Inflammatory macrophage treated with lipopolysaccharide for 4 hours (primary cell): ENCODE measurements at regions not wholly inside any gene's neighbourhood (a gene's known extent, or its start where the extent isn't known, plus 50 kb on each side); places are given as distances from the start of the nearest gene placed in this dataset.

Experiments used
- DNase-seq: peaks from one replicate; pipeline ENCODE4 v3.0.0-alpha.2; 2020

DNA sequence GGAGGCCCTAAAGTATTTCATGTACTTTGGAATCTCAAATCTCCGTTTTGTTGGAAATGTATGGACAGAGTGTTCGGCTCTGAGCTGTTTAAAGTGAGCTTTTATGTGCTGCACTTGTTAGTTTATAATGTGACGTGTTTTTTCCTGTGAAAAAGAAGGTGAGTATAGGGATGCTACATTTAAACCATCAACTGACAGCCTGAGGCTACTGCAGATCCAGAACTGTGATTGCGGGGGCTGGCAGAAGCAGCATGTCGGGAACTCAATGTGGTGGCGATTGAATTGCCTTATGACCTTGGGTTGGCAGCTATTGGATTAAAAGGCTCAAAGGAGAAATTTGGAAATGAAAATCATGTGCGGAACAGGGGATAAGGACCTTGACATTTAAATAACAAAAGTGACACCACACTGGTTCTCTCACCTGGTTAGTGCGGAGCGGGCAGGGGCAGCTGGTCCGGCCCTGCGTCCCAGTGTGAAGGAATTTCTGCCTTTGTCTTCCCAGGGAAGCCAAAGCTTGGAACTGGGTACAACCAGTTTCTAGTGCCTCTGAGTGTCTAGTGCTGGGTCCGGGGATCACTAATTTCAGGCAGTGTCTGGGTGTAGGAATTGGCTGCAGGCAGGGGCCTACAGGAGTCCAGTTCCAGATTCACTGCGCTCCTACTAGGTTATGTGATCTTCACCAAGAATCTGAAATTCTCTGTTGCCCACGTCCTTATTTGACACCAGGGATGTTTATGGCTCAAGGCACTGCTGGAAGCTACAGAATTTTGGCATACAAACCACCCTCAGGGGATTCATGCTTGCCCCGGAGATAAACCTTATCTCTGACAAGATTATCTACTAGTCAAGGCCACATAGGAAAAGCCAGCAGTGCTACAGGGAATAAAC, 120.7 kb upstream of the ERCC6L2 start:
- DNase-seq: no peak

DNA sequence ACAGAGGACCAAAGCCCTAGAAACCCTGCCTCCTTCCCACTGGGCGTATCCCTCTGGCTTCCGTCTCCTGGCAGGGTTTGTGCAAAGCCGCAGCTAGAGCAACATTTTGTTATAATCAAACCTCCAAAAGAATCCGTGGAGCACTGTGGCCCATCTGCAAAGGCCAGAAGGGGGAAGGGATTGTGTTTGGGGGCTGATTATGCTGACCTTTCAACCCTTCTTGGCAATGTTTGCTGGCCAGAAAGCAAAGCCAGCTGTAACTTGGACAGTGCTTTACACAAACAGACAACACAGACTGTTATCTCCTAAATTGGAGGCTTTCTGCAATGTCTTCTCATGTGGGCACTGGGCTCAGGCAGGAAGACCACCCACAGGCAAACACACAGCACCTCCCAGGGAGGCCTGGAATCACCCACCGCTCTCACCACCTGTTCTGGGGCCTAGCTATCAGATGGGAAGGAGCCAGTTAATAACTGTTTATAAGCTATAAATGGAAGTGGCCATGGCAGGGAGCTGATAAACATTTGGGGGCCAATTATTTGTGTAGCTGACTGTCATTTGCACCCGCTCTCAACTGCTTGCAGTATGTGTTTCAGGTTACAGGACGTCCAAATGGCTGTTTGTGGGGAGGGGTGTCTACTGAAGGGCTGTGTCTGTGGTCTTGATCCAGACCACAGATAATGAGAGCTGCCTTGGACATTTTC, 121.6 kb upstream of the ERCC6L2 start:
- DNase-seq: no peak

DNA sequence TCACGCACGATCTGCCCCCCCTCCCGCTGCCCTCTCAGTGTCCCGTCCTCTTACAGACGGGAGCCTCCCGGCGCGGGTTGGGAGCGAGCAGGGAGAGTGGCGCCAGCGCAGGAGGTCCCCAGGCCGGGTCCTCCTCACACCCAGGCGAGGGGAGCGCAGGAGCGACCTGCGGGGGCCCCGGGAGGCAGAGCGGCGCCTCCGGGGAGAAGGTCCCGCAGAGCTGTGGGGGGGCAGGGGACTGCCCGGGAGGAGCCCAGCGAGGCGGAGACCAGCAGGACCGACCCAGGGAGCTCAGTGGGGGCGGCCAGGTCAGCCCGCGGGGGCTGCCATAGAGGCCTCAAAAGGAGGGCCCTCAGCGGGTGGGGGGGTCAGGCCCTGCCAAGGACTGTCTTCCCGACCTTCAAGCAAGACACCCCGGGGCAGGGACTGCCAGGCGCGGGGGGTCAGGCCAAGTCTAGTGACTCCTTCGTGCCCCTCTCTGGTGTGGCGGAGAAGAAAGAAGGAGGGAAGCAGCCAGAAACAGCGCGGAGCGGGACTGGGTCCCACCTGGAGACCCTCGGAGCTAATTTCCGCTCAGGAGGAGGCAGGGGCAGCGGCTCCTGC, 123.3 kb upstream of the ERCC6L2 start:
- DNase-seq: no peak

DNA sequence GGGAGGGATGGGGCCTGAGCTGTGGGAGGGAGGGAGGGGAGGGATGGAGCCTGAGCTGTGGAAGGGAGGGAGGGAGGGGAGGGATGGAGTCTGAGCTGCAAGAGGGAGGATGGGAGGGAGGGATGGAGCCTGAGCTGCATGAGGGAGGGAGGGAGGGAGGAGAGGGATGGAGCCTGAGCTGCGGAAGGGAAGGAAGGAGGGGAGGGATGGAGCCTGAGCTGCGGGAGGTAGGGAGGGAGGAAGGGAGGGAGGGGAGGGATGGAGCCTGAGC, 124.0 kb upstream of the ERCC6L2 start:
- DNase-seq: no peak

DNA sequence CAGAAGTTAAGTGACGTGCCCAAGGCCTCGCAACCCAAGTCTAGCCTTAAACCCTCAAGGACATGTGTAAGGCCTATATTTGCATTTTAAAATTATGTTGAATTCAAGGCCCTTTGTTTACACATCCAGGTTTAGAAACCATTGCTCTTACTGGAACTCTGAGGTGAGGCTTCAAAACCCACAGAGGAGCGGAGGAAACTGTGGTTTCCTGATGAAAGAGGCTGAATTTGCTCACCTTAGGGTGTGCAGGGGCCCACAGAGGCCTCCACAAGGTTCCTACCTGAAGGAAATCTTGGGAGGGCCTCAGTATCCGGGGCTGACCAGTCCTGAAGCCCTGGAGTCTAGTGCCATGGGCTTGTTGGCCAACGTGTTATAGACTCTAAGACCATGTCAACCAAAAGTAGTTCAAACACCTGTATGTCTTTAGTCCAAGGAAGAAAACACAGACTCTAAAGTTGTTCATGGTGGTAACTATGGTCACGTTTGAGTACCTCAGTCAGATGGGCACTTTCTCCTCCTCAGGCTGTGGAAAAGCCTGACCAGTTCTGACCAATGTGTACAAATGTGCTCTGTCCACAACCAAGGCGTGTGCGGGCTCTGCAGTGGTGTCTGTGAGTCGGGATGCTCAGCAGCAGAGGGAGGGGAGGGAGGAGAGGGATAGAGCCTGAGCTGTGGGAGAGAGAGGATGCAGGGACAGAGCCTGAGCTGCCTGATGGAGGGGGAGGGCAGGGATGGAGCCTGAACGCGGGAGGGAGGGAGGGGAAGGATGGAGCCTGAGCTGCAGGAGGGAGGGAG, 124.6 kb upstream of the ERCC6L2 start:
- DNase-seq: no peak

DNA sequence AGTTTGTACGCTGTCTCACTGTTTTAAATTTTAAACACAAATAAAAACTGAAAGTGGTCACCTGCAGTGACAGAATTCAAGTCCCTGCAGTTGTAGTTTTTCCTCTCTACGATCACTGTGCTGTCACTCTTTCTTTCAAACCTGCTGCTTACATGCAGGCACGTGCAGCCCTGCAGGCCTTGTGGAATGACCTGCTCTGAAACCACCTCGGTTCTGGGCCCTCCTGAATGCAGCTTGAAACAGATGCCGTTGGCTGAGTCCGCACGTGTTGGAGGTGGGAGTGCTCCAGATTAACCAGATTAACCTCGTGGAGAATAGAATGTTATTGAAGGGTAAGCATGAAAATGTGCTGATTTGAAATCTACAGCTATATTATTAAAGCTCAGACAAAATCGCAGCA, 126.0 kb upstream of the ERCC6L2 start:
- no peak for DNase-seq

DNA sequence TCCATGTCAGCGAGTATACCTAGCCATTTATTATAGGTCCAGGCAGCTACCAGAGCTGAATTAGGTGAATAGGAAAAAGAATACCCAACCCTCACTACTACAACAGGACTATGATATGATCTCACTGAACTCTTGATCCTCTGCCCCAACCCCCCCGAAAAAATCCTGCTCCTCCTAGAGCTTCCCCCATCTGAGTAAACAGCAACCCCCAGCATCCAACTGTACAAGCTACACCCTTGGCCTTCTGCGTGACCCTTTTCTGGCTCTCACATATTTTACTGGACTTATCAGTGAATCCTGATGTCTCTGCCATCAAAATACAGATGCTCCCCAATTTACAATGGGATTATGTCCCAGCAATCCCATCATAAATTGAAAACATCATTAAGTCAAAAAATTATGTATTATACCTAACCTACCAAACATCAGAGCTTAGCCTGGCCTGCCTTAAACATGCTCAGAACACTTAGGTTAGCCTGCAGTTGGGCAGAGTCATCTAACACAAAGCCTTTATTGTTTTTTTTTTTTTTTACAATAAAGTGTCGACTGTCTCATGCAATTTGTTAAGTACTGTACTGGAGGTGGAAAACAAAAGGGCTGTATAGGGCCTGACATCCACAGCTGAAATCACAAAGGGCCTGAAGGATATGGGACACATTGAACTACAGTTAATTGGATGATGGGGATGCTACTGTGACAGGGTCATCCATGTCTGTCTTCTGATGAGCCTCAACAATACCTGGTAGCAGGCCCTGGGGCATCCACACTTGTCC, 128.9 kb upstream of the ERCC6L2 start:
- DNase-seq: no peak

DNA sequence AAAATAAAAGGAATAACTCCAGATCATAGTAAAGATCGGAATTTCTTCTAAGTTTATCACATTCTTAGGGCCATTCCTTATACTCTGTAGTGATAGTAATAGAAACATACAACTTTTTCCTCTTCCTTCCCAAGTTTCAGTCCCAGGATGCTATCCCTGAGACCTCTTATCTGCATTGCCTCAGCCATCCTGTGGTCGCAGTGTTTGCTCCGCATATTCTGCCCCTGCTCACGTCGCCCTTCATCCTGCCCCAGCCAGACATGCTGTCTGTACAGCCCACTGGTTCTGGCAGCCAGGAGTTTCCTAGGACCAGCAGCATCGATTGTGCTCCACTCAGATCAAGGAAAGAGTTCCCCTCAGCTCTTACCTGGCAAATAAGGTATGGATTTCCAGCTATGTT, 132.7 kb upstream of the ERCC6L2 start:
- no peak for DNase-seq

DNA sequence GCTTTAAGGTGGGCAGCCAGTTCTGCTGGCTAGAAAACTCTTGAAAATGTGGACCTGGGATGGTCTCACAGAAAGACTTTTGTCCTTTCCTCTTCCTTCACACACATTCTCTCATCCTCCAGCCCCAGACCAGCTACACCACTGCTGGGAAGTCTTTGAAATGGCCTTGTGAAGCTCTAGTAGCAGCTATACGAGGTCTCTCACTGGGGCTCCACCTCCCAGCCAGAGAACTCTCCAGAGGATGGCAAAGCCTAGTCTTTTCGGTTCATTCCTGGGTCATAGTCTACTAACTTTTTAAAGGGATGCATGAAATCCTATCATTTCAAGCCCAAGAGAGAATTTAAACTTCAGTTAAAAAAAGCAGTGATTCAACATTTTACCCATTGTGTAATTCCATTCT, 133.9 kb upstream of the ERCC6L2 start:
- no peak for DNase-seq

DNA sequence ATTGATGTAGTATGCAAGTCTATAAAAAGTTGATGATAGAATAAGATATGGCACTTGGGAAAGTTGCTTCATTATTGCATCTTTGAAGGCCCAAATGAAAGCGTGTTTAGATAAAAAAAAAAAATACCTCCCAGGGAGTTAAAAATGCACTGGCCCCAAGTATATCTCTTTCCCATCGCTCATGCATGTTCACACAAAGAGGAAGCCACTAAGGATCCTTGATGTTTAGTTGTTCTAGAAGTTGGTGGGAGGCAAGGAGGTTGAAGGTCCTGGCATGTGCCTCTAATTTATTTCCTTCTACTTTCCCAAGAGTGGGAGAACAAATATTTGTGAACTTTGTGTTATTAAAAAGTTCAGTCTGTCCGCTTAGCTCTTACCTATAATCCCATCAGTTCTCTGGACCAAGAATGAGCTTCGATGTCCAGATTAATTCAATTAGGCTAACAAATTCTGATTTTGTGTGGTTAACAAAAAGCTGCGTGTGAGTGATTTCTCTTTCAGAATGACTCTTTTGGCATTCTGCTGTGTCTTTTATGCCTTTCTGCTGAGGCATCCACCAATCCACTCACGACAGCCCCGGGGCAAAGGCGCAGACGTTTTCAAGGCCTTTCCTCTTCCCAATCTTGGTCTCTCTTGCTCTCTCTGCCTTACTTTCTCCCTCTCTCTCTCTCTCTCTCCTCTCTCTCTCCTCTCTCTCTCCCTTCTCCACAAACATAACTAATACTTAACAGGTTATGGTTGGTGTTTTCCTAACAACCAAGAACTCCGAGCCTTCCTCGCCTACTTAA, 135.1 kb upstream of the ERCC6L2 start:
- no peak for DNase-seq

DNA sequence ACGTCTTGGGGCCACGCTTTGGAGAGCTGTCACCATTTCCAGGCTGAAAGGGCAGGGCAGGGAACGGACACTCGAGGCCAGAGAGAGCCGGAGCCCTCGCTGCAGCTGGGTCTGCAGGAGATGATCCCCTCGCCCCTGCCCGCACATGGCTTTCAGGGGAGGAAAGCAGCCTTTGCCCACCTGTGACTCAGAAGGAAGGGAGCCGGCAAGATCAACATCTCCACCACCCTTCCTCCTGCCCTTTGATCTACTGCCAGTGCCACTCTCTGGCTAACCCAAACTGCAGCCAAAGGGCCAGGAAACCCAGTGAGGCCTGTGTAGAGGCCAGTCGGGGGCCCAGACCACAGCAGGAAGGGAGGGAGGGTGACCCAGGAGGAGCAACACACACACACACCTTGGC, 137.1 kb upstream of the ERCC6L2 start:
- DNase-seq: no peak

DNA sequence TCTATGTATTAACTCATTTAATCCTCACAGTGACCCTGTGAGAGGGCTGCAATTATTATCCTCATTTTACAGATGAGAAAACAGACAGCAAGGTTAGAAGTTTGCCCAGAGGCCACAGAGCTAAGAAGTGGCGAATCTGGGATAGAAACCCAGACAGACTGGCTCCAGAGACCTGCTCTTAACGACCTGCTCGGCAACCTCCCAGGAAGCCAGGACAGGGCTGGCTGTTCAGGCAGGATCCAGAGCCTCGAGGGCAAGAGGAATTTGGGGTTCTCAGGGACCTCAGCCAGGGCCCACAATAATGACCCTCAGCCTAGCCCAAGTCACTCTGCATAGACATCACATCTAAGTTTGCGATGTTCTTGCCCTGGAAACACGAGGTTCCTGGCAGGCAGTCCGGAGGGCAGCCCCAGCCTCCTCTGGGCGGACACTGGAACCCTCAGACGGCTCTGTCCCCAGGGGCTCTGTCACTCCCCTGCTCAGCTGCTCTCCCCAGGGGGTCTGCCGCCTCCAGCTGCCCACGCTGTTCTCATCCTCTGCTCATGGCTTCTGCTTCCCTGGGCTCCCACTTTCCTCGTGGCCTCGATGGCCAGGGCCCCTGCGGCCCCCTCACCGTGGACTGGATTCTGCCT, 138.5 kb upstream of the ERCC6L2 start:
- DNase-seq: no peak

DNA sequence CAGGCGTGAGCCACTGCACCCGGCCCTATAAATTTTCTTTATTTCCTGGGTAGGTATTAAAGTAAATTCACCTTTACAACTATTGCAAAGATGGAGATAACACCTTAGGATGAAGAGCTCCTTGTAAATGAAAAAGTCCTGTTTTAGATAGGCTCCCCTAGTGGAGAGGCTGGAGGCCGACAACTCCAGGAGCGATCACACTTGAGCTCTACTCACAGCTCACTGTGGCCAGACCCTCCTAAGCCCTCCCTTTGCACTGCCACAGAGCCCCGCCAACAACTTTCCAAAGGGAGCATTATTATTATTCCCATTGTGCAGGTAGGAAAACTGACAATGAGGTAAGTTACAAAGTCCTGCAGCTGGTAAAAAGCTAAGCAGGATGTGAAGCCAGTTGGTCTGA, 139.1 kb upstream of the ERCC6L2 start:
- no peak for DNase-seq

DNA sequence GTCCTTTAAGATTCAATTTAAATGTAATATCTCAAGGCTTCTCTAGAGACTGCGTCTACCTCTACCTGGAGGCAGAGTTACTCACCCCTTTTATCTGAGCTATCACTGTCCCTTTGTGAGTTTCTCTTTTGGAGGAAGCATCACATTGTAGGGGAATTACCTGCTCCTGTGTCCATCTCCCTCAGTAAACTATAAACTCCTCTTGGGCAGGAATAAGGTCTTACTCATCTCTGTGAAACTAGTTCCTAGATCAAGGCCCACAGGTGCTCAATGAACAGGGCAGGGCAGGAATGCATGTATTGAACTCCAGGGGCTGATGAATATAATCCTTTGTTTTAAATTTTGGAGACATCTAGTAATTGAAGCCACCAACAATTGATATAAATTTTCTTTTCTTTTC, 139.8 kb upstream of the ERCC6L2 start:
- no peak for DNase-seq

DNA sequence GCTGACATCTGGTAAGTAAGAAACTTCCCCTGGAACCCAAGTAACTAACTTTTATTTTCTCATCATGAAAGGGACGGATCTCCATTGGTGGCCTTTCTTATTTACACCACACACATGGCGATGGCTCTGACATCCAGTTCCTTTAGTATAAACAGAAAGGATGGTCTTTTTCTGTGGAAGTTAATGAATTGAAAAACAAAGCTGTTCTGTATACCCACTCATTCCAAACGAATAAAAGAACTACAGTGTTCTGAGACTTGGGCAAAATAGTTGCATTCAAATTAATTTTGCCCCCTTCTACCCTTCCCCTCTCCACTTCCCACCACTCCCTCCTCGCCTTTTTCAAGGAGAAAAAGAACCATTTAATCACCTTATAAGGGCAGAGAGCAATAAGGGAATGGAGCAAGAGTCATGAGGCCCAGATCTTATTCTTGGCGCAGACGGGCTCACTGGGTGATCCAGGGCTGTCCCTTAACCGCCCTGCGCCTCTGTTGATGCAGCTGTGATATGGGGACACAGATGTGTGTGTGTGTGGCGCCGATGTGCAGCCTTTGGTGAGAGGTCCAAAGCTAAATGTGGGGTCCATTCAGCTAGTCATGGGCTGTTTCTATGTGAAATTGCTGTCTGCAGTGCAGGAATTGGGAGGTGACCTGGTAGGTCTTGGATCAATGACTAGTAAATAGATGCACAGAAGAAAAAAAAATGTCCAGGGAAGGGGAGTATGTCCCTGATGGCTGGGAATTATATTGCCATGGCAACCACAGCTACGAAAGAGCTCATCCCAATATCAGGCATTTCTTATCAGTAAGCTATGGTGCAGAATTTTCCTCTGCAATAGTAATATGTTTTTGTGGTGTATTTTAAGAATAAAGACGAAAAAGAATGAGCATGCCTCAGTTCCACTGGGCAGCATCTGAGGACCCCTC, 141.5 kb upstream of the ERCC6L2 start:
- DNase-seq: no peak

DNA sequence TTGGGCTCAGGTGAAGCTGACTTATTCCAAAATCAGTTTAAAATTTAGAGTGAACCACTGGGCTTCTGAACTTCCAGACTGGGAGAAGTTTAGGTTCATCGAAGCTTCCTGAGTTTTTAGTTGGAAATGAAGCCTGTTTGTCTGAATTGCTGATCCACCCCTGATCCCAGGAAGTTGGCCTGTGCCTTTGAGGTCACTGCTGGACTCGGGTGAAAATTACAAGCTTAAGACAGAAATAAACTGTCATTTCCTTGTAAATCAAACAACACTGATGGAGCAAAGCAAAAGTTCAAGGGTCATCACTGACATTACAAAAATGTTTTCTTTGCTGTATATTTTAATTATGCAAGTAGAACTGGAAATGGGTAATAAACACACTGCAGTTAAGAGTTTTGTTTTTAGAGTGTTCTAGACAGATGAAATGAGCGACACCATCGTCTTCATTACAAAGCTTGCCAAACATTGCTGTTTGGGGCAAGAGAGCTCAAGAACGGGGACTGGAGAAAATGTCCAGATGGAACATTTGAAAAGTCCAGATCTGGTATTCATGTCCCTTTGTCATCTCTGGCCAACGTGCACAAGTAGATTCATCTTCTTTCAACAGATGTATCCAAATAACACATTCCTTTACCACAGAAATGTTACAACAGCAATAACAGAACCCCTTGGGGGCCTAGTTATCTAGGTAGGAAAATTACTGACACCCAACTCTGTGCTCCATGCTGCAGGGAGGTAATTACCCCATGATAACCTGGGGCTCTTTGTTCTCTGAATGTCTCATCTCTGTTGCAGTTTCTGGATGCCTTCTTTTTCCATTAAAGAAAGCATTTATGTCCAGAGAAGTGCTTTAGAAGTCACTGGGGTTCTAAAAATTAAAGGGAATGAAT, 142.4 kb upstream of the ERCC6L2 start:
- DNase-seq: no peak

DNA sequence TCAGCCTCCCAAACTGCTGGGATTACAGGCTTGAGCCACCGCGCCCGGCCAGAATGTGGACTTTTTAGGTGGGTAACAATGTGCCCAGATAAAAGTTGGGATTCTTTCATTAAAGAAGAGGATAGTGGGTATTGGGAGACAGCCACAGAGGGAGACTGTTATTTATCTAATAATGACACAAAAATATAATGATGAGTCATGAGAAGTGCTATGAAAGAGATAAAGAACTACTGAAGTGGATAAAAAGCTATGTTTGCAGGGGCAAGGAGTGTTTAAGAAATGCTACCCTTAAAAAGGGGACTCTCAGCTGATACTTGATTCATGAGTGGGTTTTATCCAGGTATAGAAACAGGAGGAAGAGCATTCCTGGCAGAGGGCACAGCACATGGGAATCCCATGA, 143.6 kb upstream of the ERCC6L2 start:
- no peak for DNase-seq

DNA sequence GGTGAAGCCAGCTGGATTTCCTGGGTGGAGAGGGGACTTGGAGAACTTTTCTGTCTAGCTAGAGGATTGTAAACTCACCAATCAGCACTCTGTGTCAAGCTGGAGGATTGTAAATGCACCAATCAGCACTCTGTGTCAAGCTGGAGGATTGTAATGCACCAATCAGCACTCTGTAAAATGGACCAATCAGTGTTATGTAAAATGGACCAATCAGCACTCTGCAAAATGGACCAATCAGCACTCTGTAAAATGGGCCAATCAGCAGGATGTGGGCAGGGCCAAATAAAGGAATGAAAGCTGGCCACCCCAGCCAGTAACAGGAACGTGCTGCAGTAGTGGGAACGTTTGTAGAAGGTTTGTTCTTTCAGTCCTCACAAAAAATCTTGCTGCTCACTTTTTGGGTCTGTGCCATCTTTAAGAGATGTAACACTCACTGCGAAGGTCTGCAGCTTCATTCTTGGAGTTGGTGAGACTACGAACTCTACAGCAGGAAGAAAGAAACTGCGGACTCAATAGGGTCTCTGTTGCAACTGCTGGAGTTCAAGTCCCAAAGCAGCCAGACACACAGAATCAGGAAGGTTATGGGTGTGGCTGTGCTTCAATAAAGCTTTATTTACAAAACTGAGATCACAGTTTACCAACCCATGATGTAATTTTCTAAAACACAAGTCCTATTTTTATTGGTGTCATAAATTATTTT, 145.7 kb upstream of the ERCC6L2 start:
- DNase-seq: no peak

DNA sequence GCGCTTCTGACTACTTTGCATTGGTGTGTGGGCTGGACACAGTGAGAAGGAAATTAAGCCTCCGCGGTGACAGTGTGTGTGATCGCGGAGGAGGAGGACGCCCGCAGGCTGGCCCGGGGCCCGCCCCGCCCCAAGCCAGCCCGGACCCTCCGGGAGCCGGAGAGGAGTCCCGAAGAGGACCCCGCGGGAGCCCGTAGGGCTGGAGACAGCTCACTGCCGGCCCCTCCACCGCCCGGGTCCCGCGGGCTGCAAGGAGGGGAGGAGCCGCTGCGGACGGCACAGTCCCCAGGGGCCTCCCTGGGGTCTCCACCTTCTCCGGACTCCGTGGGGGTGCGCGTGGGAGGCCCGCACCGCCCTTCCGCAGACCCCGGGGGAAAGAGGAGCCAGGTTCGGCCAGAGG, 146.4 kb upstream of the ERCC6L2 start:
- DNase-seq: no peak
